Skeletal muscle tissue (tissue), 3 donors: ENCODE measurements at regions not wholly inside any gene's neighbourhood (a gene's known extent, or its start where the extent isn't known, plus 50 kb on each side); places are given as distances from the start of the nearest gene placed in this dataset.

Experiments used
- H3K27ac ChIP-seq: one replicate; pipeline ENCODE4 v1.7.0; 2013; ENCODE audit warnings: mild to moderate bottlenecking, low read depth, low read length, inconsistent platforms
- H3K27me3 ChIP-seq, 3 donors: one replicate each; pipeline ENCODE4 v1.7.0; 2013; ENCODE audit warnings: low read length in 3 of 3; ENCODE audit not compliant: control insufficient read depth in 3 of 3, insufficient read depth in 3 of 3
- H3K36me3 ChIP-seq, 3 donors: one replicate each; pipeline ENCODE4 v1.7.0; 2013; ENCODE audit warnings: low read length in 3 of 3; ENCODE audit not compliant: control insufficient read depth in 3 of 3, insufficient read depth in 3 of 3
- H3K4me1 ChIP-seq, 3 donors: one replicate each; pipeline ENCODE4 v1.7.0; 2013; ENCODE audit warnings: low read length in 3 of 3, mild to moderate bottlenecking in 3 of 3; ENCODE audit not compliant: control insufficient read depth in 3 of 3, insufficient read depth in 3 of 3
- H3K4me3 ChIP-seq, 3 donors: one replicate each; pipeline ENCODE4 v1.7.0; 2013; ENCODE audit warnings: low read length in 3 of 3
- H3K9ac ChIP-seq, 3 donors: one replicate each; pipeline ENCODE4 v1.7.0; 2013; ENCODE audit warnings: low read length in 3 of 3, mild to moderate bottlenecking in 3 of 3, moderate library complexity in 2 of 3, low read depth in 1 of 3
- H3K9me3 ChIP-seq, 3 donors: one replicate each; pipeline ENCODE4 v1.7.0; 2013; ENCODE audit warnings: low read length in 3 of 3; ENCODE audit not compliant: control insufficient read depth in 3 of 3
- donor health status: Osteomylitis.

- H3K27me3 ChIP-seq, result no peaks in the 10 kb centered on the region
- no peaks in the 10 kb centered on the region for H3K36me3 ChIP-seq
- H3K4me3 ChIP-seq, result no peak overlapping the region
These were observed 287.9 kb downstream of the SMARCA2 start for GRCh38 chr9:2303056-2303455.

GRCh38 chr9:2307480-2307879 is 292.3 kb downstream of the SMARCA2 start:
- Histone ChIP-seq H3K4me3 (no peak overlapping the region), H3K9me3 (peaks cover 0 to 3% (median 0%) of the 10 kb centered on the region in 3 donors), H3K9ac (no peak overlapping the region), H3K4me1 (no peaks in the 10 kb centered on the region), H3K27me3 (no peaks in the 10 kb centered on the region), H3K36me3 (no peaks in the 10 kb centered on the region), H3K27ac (no peak overlapping the region)

More at GRCh38 chr9:2303056-2303455, 287.9 kb downstream of the SMARCA2 start:
- H3K9me3 ChIP-seq, result no peaks in the 10 kb centered on the region
- no peak overlapping the region for H3K27ac ChIP-seq
- no peaks in the 10 kb centered on the region for H3K4me1 ChIP-seq
- no peak overlapping the region for H3K9ac ChIP-seq

- Histone ChIP-seq H3K27me3 (no peaks in the 10 kb centered on the region), H3K36me3 (no peaks in the 10 kb centered on the region), H3K4me1 (no peaks in the 10 kb centered on the region), H3K4me3 (no peak overlapping the region), H3K27ac (no peak overlapping the region), H3K9ac (no peak overlapping the region), H3K9me3 (peaks cover 0 to 5% (median 3%) of the 10 kb centered on the region in 3 donors)
These were observed 296.8 kb downstream of the SMARCA2 start for GRCh38 chr9:2311920-2312319.

- Histone ChIP-seq H3K36me3 (no peaks in the 10 kb centered on the region), H3K4me1 (no peaks in the 10 kb centered on the region), H3K4me3 (no peak overlapping the region), H3K9me3 (peaks cover 0 to 5% (median 3%) of the 10 kb centered on the region in 3 donors), H3K27me3 (no peaks in the 10 kb centered on the region), H3K27ac (no peak overlapping the region), H3K9ac (no peak overlapping the region)
These were observed 298.4 kb downstream of the SMARCA2 start for GRCh38 chr9:2313512-2313911.

DNA sequence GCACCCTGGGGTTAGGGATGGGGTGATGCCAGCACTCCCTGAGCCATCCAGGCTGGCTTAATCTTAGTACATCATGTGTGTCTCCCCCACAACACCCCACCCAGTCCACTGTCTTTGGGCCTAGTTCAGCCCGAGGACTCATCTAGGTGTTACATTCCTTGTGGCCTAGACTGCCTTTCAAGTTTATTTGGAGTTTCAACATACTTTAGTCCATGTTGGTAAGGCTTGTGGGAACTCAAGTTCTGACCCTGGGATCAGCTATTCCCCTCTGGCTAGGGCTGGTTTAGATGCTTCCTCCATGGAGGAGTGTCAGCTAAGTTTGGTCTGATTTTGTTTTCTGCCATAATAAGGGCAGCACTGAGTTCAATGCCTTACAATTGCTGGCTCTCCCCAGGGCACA is 302.4 kb downstream of the SMARCA2 start:
- H3K27me3 ChIP-seq, result no peaks in the 10 kb centered on the region
- no peak overlapping the region for H3K9ac ChIP-seq
- H3K4me3 ChIP-seq, result no peak overlapping the region
- peaks cover 0 to 3% (median under 1%) of the 10 kb centered on the region in 3 donors for H3K9me3 ChIP-seq
- H3K27ac ChIP-seq, result no peak overlapping the region
- no peaks in the 10 kb centered on the region for H3K4me1 ChIP-seq
- no peaks in the 10 kb centered on the region for H3K36me3 ChIP-seq

GRCh38 chr9:2319421-2319820 is 302.2 kb upstream of the VLDLR start:
- no peak overlapping the region for H3K4me3 ChIP-seq
- no peaks in the 10 kb centered on the region for H3K4me1 ChIP-seq
- no peaks in the 10 kb centered on the region for H3K36me3 ChIP-seq
- no peaks in the 10 kb centered on the region for H3K9me3 ChIP-seq
- H3K27ac ChIP-seq, result no peak overlapping the region
- no peak overlapping the region for H3K9ac ChIP-seq
- no peaks in the 10 kb centered on the region for H3K27me3 ChIP-seq

- H3K27ac ChIP-seq, result no peak overlapping the region
- H3K4me1 ChIP-seq, result no peaks in the 10 kb centered on the region
- H3K9me3 ChIP-seq, result no peaks in the 10 kb centered on the region
- H3K27me3 ChIP-seq, result no peaks in the 10 kb centered on the region
- no peaks in the 10 kb centered on the region for H3K36me3 ChIP-seq
- H3K9ac ChIP-seq, result no peak overlapping the region
- no peak overlapping the region for H3K4me3 ChIP-seq
These were observed 301.5 kb upstream of the VLDLR start for GRCh38 chr9:2320114-2320513.

GRCh38 chr9:2320632-2321031 is 301.0 kb upstream of the VLDLR start:
- Histone ChIP-seq H3K9me3 (no peaks in the 10 kb centered on the region), H3K27me3 (no peaks in the 10 kb centered on the region), H3K9ac (no peak overlapping the region), H3K27ac (no peak overlapping the region), H3K4me1 (no peaks in the 10 kb centered on the region), H3K4me3 (no peak overlapping the region), H3K36me3 (no peaks in the 10 kb centered on the region)

DNA sequence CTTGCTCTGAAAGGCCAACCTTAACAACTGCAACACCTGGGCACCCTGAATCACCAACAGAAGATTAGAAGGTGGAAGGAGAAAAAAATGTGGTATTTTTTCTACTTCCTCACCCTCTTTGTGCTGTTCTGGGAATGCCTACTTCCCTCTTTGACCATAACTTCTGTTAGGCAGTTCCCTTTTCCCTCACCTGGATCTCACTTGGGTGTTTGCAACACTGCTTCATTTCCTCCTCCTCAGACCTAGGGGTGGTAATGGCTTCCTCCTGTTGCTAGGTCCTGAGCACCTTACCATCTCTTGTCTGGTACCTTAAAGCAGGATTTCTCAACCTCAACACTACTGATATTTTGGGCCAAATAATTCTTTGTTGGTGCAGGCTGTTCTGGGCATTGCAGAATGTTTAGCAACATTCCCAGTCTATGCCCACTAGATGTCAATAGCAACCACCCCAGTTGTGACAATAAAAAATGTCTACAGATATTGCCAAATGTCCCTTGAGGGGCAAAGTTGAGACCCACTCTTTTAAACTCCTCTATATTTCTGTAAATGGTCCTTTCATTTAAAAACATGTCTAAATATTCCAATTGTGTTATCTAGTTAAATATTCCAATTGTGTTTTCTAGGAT is 300.0 kb upstream of the VLDLR start:
- no peak overlapping the region for H3K27ac ChIP-seq
- no peak overlapping the region for H3K4me3 ChIP-seq
- no peaks in the 10 kb centered on the region for H3K9me3 ChIP-seq
- no peaks in the 10 kb centered on the region for H3K36me3 ChIP-seq
- no peak overlapping the region for H3K9ac ChIP-seq
- H3K27me3 ChIP-seq, result no peaks in the 10 kb centered on the region
- no peaks in the 10 kb centered on the region for H3K4me1 ChIP-seq

DNA sequence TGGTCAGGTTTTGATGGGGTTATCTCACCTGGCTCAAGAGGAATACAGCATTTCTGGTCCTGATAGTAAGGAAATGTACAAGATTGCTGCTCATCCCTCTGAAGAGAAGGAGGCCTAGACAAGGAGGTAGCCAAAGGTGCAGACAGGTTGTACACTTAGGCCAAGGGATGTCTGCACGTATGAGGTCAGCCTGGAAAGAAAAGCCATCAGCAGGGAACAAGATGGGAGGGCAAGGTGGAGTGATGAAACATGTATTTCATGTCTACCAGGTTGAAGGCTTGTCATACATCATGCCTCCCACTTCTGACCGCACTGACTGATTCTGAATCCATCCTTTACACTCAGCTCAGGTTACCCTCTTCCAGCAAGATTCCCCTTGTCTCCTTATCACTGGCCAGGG is 296.8 kb upstream of the VLDLR start:
- H3K27me3 ChIP-seq, result no peaks in the 10 kb centered on the region
- H3K9ac ChIP-seq, result no peak overlapping the region
- H3K9me3 ChIP-seq, result no peaks in the 10 kb centered on the region
- H3K36me3 ChIP-seq, result no peaks in the 10 kb centered on the region
- no peak overlapping the region for H3K4me3 ChIP-seq
- H3K27ac ChIP-seq, result no peak overlapping the region
- H3K4me1 ChIP-seq, result no peaks in the 10 kb centered on the region
